Liver (tissue), 8 donors: ENCODE measurements at regions not wholly inside any gene's neighbourhood (a gene's known extent, or its start where the extent isn't known, plus 50 kb on each side); places are given as distances from the start of the nearest gene placed in this dataset.

Experiments
- DNase-seq: peaks from one replicate; pipeline ENCODE4 v3.0.0-alpha.2; 2017; ENCODE audit warnings: low spot score
- H3K27ac ChIP-seq, 2 donors: one replicate each; pipeline ENCODE4 v1.7.0; 2013; ENCODE audit warnings: inconsistent platforms in 2 of 2, low read length in 2 of 2, control low read depth in 1 of 2, low read depth in 1 of 2, mild to moderate bottlenecking in 1 of 2
- H3K27me3 ChIP-seq, 4 donors: one replicate each; pipeline versions ENCODE4 v1.6.1 to v1.7.0; 2013; ENCODE audit warnings: low read length in 3 of 4, inconsistent platforms in 1 of 4, mild to moderate bottlenecking in 1 of 4, moderate library complexity in 1 of 4; ENCODE audit not compliant: control insufficient read depth in 4 of 4, insufficient read depth in 4 of 4
- H3K36me3 ChIP-seq, 4 donors: one replicate each; pipeline versions ENCODE4 v1.6.1 to v1.7.0; 2013; ENCODE audit warnings: low read length in 3 of 4, mild to moderate bottlenecking in 3 of 4, low read depth in 1 of 4, moderate library complexity in 1 of 4; ENCODE audit not compliant: control insufficient read depth in 4 of 4, insufficient read depth in 3 of 4
- H3K4me1 ChIP-seq, 4 donors: one replicate each; pipeline versions ENCODE4 v1.6.1 to v1.7.0; 2013; ENCODE audit warnings: low read length in 3 of 4, mild to moderate bottlenecking in 3 of 4, moderate library complexity in 1 of 4; ENCODE audit not compliant: control insufficient read depth in 4 of 4, insufficient read depth in 4 of 4
- H3K4me3 ChIP-seq, 3 donors: one replicate each; pipeline versions ENCODE4 v1.6.1 to v1.7.0; 2013; ENCODE audit warnings: low read length in 3 of 3, control low read depth in 1 of 3, low read depth in 1 of 3, mild to moderate bottlenecking in 1 of 3
- H3K9ac ChIP-seq, 2 donors: one replicate each; pipeline ENCODE4 v1.7.0; 2013; ENCODE audit warnings: low read length in 2 of 2, mild to moderate bottlenecking in 2 of 2, moderate library complexity in 2 of 2, control low read depth in 1 of 2, low read depth in 1 of 2
- H3K9me3 ChIP-seq, 4 donors: one replicate each; pipeline versions ENCODE4 v1.6.1 to v1.7.0; 2013; ENCODE audit warnings: low read length in 3 of 4; ENCODE audit not compliant: control insufficient read depth in 4 of 4
- ATF3 ChIP-seq: IDR thresholded peaks from 2 replicates; pipeline ENCODE4 v1.6.1; 2016; ENCODE audit warnings: antibody characterized with exemption
- CTCF ChIP-seq: fragments of 150-350 bp; IDR thresholded peaks from 2 replicates; pipeline ENCODE4 v1.5.1; 2017; ENCODE audit warnings: improper control_type of control experiment, low read depth, low read length; ENCODE audit not compliant: missing input control
- FOXA1 ChIP-seq: IDR thresholded peaks from 2 replicates; pipeline ENCODE4 v1.6.1; 2016; ENCODE audit warnings: antibody characterized with exemption
- FOXA2 ChIP-seq: IDR thresholded peaks from 2 replicates; pipeline ENCODE4 v1.6.1; 2016; ENCODE audit warnings: antibody characterized with exemption
- HNF4A ChIP-seq, 2 donors: conservative IDR thresholded peaks; 2 replicates each; pipeline ENCODE4 v1.6.1; 2016; ENCODE audit warnings: antibody characterized with exemption in 2 of 2, mild to moderate bottlenecking in 2 of 2
- MAX ChIP-seq: IDR thresholded peaks from 2 replicates; pipeline ENCODE4 v1.6.1; 2016; ENCODE audit warnings: antibody characterized with exemption
- NR2F2 ChIP-seq: IDR thresholded peaks from 2 replicates; pipeline ENCODE4 v1.6.1; 2016; ENCODE audit warnings: antibody characterized with exemption
- RAD21 ChIP-seq, 2 donors: IDR thresholded peaks; 2 replicates each; pipeline ENCODE4 v1.6.1; 2016; ENCODE audit warnings: antibody characterized with exemption in 2 of 2, mild to moderate bottlenecking in 2 of 2
- REST ChIP-seq: IDR thresholded peaks from 2 replicates; pipeline ENCODE4 v1.6.1; 2016; ENCODE audit warnings: antibody characterized with exemption, mild to moderate bottlenecking
- RXRA ChIP-seq, 2 donors: IDR thresholded peaks; 2 replicates each; pipeline ENCODE4 v1.6.1; 2017 to 2018; ENCODE audit warnings: antibody characterized with exemption in 2 of 2, mild to moderate bottlenecking in 1 of 2
- SP1 ChIP-seq: IDR thresholded peaks from 2 replicates; pipeline ENCODE4 v1.6.1; 2018; ENCODE audit warnings: antibody characterized with exemption, mild to moderate bottlenecking
- YY1 ChIP-seq: IDR thresholded peaks from 2 replicates; pipeline ENCODE4 v1.6.1; 2016; ENCODE audit warnings: antibody characterized with exemption, mild to moderate bottlenecking
- ZBTB33 ChIP-seq: IDR thresholded peaks from 2 replicates; pipeline ENCODE4 v1.6.1; 2016; ENCODE audit warnings: antibody characterized with exemption
- WGBS: extraction: QIAGEN DNeasy Blood & Tissue Kit; methylation state at CpG from one replicate; pipeline ENCODE4 v1.1.7; 2013; 5-methylcytosine and 5-hydroxymethylcytosine counted together
- donor health status: healthy.
- donor health status: healthy.
- donor health status: healthy.
- donor health status: healthy.
- donor health status: healthy.

- H3K4me1 ChIP-seq = no peaks in the 10 kb centered on the region
- no peaks in the 10 kb centered on the region for H3K36me3 ChIP-seq
- no peak overlapping the region for H3K27ac ChIP-seq
- peaks cover 0 to 2% (median 0%) of the 10 kb centered on the region in 4 donors for H3K27me3 ChIP-seq
- WGBS = 79% methylated on average over 2 of the region's 2 CpGs
- no peak overlapping the region for H3K4me3 ChIP-seq
- no peaks in the 10 kb centered on the region for H3K9me3 ChIP-seq
- no peak overlapping the region for H3K9ac ChIP-seq
- DNase-seq = no peak
- TF ChIP-seq MAX = no peak
- no peak for TF ChIP-seq RXRA (IDR thresholded peaks at IDR 0.05)
- TF ChIP-seq YY1 = no peak
- no peak for TF ChIP-seq SP1
- no peak for TF ChIP-seq FOXA1
- no peak for TF ChIP-seq HNF4A (conservative IDR thresholded peaks at IDR 0.05)
- TF ChIP-seq RAD21 (IDR thresholded peaks at IDR 0.05) = no peak
- TF ChIP-seq ATF3 = no peak
- TF ChIP-seq FOXA2 = no peak
- no peak for TF ChIP-seq NR2F2
Measured at GRCh38 chr13:85615031-85615430, 184.2 kb downstream of the SLITRK6 start.

GRCh38 chr13:85610024-85610423, 189.2 kb downstream of the SLITRK6 start:
- H3K36me3 ChIP-seq = no peaks in the 10 kb centered on the region
- TF ChIP-seq ZBTB33 (no peak), CTCF (no peak), ATF3 (no peak), FOXA2 (no peak), REST (no peak)
- 68% methylated on average over 2 of the region's 2 CpGs for WGBS
- H3K27me3 ChIP-seq = peaks cover 0 to 2% (median 0%) of the 10 kb centered on the region in 4 donors
- no peak overlapping the region for H3K9ac ChIP-seq
- DNase-seq = no peak
- no peak overlapping the region for H3K27ac ChIP-seq
- no peak overlapping the region for H3K4me3 ChIP-seq
- no peaks in the 10 kb centered on the region for H3K9me3 ChIP-seq
- H3K4me1 ChIP-seq = no peaks in the 10 kb centered on the region
